ENCODE measurements at regions not wholly inside any gene's neighbourhood (a gene's known extent, or its start where the extent isn't known, plus 50 kb on each side); places are given as distances from the start of the nearest gene placed in this dataset.
A peak's percentile ranks its signal among the peaks of the same experiment; 100 is the strongest.

DNA sequence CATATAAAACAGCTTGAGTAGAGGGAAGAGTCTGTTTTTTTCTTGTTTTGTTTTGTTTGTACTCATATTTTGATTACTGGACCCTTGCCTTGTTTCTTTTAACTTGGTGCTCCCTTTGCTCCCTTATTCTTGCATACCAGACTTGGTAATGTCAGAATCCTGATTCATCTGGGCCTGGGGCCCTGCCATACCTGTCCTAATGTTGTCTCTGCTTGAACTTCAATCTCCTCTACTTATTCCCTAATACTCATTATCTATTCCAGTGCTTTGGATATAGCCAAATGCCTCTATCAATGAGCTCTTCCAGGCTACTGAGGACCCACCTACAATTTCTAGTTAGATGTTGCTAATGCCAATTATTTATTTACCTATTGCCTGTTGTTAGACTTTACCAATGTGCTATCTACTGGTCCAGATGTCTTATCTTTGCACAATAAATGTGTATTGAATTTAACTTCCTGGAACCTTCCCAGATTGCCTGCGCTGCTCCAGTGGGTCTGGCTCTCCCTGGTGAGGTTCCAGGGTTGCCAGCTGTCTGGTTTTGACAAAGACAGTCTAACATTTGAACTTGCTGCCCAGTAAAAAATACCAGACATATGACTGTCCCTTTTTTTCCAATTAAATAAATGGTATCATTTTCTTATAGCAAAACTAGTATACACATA, 64.4 kb upstream of the ACSL4 start:
- Mint-ChIP-seq H3K4me1 (peaks cover 5% of the 10 kb centered on the region), H3K27me3 (ENCODE audit: low read depth) (no peaks in the 10 kb centered on the region), H3K4me3 (no peak overlapping the region), H3K9me3 (no peaks in the 10 kb centered on the region), H3K36me3 (ENCODE audit: low read depth) (no peaks in the 10 kb centered on the region), H3K27ac (no peak overlapping the region)
- TF ChIP-seq, protein P1, sequence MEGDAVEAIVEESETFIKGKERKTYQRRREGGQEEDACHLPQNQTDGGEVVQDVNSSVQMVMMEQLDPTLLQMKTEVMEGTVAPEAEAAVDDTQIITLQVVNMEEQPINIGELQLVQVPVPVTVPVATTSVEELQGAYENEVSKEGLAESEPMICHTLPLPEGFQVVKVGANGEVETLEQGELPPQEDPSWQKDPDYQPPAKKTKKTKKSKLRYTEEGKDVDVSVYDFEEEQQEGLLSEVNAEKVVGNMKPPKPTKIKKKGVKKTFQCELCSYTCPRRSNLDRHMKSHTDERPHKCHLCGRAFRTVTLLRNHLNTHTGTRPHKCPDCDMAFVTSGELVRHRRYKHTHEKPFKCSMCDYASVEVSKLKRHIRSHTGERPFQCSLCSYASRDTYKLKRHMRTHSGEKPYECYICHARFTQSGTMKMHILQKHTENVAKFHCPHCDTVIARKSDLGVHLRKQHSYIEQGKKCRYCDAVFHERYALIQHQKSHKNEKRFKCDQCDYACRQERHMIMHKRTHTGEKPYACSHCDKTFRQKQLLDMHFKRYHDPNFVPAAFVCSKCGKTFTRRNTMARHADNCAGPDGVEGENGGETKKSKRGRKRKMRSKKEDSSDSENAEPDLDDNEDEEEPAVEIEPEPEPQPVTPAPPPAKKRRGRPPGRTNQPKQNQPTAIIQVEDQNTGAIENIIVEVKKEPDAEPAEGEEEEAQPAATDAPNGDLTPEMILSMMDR (IDR thresholded peaks at IDR 0.05; ENCODE audit: unreplicated experiment in 3 of 3): no peak

DNA sequence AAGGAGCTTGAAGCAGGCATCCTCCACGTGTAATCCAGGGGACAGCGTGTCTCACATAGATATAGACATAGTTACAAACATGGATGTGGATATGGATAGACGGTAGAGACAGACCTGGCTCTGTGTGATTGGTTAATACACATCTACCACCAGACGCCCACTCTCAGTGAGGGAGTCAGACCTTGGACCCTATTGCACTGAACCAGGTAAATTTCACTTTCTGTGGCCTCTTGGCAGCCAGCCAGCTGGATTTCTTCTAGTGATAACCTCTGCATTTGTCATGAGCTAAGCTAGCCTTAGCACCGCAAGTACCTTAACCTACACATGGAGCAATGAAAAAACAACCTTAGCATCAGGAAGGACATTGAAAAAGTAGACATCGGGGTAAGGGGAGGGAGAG, 79.2 kb upstream of the ACSL4 start:
- H3K4me1 Mint-ChIP-seq: peaks cover 10% of the 10 kb centered on the region
- no peaks in the 10 kb centered on the region for H3K27me3 Mint-ChIP-seq (ENCODE audit: low read depth)
- no peak overlapping the region for H3K4me3 Mint-ChIP-seq
- H3K36me3 Mint-ChIP-seq (ENCODE audit: low read depth): no peaks in the 10 kb centered on the region
- H3K27ac Mint-ChIP-seq: peak overlapping the region in 2 of 3 experiments; percentile 29 to 42
- TF ChIP-seq, protein P1 (IDR thresholded peaks at IDR 0.05; ENCODE audit: unreplicated experiment in 3 of 3): no peak
- no peaks in the 10 kb centered on the region for H3K9me3 Mint-ChIP-seq

DNA sequence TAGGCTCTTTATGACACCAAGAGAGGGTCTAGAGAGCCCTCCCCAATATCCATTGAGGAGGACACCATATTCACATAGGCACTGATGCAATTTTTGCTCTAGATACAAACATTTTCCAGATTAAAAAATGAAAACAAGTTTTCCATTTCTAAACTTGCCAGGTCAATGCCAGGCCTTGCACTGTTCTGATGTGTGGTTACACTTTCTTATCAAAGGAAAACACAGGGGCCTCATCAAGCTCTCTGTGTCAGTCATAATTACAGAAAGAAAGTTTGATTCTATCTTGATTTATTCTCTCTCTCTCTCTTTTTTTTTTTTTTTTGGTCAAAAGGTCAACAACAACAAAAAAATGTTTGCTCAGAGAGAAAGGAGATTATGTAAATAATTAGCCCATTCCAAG, 80.2 kb upstream of the ACSL4 start:
- H3K9me3 Mint-ChIP-seq: no peaks in the 10 kb centered on the region
- TF ChIP-seq, protein P1 (IDR thresholded peaks at IDR 0.05; ENCODE audit: unreplicated experiment in 3 of 3): no peak
- H3K4me3 Mint-ChIP-seq: no peak overlapping the region
- H3K4me1 Mint-ChIP-seq: peaks cover 13% of the 10 kb centered on the region
- H3K27ac Mint-ChIP-seq: no peak overlapping the region
- H3K27me3 Mint-ChIP-seq (ENCODE audit: low read depth): no peaks in the 10 kb centered on the region
- no peaks in the 10 kb centered on the region for H3K36me3 Mint-ChIP-seq (ENCODE audit: low read depth)

DNA sequence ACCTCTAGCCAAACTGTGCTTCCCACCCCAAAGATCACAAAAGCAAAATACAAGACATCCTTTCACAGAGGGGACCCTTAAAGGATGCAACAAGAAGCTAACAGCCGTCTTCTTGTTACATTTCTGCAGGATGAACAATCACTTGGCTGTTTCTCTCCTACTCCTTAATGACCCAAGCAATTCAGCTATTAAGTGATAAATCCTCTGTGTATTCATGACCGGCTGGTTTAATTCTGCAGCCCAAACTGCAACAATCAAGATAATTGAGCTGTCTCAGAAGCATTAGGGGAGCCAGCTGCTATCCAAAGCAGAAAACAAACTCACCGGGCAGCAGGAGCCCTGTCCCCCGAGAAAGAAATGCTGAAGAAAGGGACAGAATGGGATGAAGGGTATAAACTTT, 85.9 kb upstream of the ACSL4 start:
- Mint-ChIP-seq H3K27me3 (ENCODE audit: low read depth) (no peaks in the 10 kb centered on the region), H3K4me3 (no peak overlapping the region), H3K9me3 (no peaks in the 10 kb centered on the region), H3K36me3 (ENCODE audit: low read depth) (no peaks in the 10 kb centered on the region), H3K4me1 (peaks cover 36% of the 10 kb centered on the region), H3K27ac (peak overlapping the region; percentile 17 to 59 (median 55))
- TF ChIP-seq, protein P1 (IDR thresholded peaks at IDR 0.05; ENCODE audit: unreplicated experiment in 3 of 3): no peak

DNA sequence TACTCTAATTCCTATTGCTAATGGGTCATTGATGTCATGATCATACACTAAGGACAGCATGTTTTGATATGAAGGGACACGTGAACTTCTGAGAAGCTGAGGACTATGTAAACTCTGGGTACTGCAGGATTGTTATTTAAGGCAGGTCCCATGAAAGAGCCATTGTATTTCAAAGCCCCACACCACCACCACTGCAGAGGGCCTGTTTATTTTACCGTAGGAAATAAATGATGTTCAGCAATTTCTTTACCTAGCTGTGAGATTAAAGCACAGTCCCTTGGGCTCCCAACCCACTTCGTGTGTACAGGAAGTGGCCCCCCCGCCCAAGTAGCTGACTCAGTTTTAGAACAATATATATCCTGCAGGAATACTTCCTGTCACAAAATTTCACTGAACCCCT, 89.8 kb upstream of the ACSL4 start:
- TF ChIP-seq, protein P1 (IDR thresholded peaks at IDR 0.05; ENCODE audit: unreplicated experiment in 3 of 3): no peak
- Mint-ChIP-seq H3K9me3 (no peaks in the 10 kb centered on the region), H3K4me3 (no peak overlapping the region), H3K27ac (peak overlapping the region in 2 of 3 experiments; percentile 45 to 51), H3K27me3 (ENCODE audit: low read depth) (no peaks in the 10 kb centered on the region), H3K4me1 (peaks cover 43% of the 10 kb centered on the region), H3K36me3 (ENCODE audit: low read depth) (no peaks in the 10 kb centered on the region)

Data from nephron (organoid).